GM12872 (cell line): ENCODE measurements at regions not wholly inside any gene's neighbourhood (a gene's known extent, or its start where the extent isn't known, plus 50 kb on each side); places are given as distances from the start of the nearest gene placed in this dataset.

ENCODE experiments used
- CTCF ChIP-seq: IDR thresholded peaks from 3 replicates; pipeline ENCODE4 v1.5.1; 2011; ENCODE audit warnings: low read depth, mild to moderate bottlenecking, low read length, moderate library complexity; ENCODE audit not compliant: insufficient read depth

- no peak for TF ChIP-seq CTCF
These were observed 66.3 kb upstream of the SORCS3 start for GRCh38 chr10:104574838-104575237.

GRCh38 chr10:104576611-104577010, 64.5 kb upstream of the SORCS3 start:
- no peak for TF ChIP-seq CTCF

DNA sequence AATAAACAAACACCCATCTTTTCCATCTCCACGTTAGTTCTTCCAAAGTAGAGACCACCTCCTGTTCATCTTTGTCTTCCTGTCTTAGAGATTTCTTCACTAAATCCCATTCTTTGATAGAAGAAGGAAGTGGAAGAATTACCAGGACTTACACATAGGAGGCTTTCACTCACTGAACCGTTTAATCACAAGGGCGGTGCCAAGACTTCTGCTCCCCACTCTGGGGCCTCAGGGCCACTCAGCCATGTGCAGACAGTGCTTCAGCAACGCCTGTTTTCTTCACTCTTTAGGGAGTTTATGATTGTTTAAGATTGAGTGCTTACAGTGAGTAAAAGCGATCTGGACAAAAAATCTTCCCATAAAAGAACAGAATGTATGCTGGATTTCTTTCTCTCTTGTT, 63.9 kb upstream of the SORCS3 start:
- no peak for TF ChIP-seq CTCF

- TF ChIP-seq CTCF = no peak
These were observed 63.1 kb upstream of the SORCS3 start for GRCh38 chr10:104577861-104578521.

- no peak for TF ChIP-seq CTCF
These were observed 62.4 kb upstream of the SORCS3 start for GRCh38 chr10:104578671-104579070.

GRCh38 chr10:104579136-104579535, 62.0 kb upstream of the SORCS3 start:
- TF ChIP-seq CTCF = no peak

- no peak for TF ChIP-seq CTCF
These were observed 60.8 kb upstream of the SORCS3 start for GRCh38 chr10:104580321-104580720.
